GM12891 (cell line): ENCODE measurements at regions not wholly inside any gene's neighbourhood (a gene's known extent, or its start where the extent isn't known, plus 50 kb on each side); places are given as distances from the start of the nearest gene placed in this dataset.

Experiments used
- POLR2A ChIP-seq: IDR thresholded peaks from 2 replicates; pipeline ENCODE4 v1.6.1; 2011; ENCODE audit warnings: low read depth, low read length, control low read depth
- POLR2AphosphoS5 ChIP-seq: IDR thresholded peaks from 2 replicates; pipeline ENCODE4 v1.6.1; 2011; ENCODE audit warnings: low read depth, low read length, control low read depth

- TF ChIP-seq POLR2AphosphoS5, result no peak
- TF ChIP-seq POLR2A, result no peak
Measured at GRCh38 chr5:68722357-68722756, 371.5 kb upstream of the SLC30A5 start.
